ENCODE measurements at regions not wholly inside any gene's neighbourhood (a gene's known extent, or its start where the extent isn't known, plus 50 kb on each side); places are given as distances from the start of the nearest gene placed in this dataset.

- no peak for TF ChIP-seq RBBP5 (IDR thresholded peaks at IDR 0.05; ENCODE audit: borderline replicate concordance, low read depth, low read length)
- TF ChIP-seq SRF (IDR thresholded peaks at IDR 0.05; ENCODE audit: low read depth, low read length), result no peak
- TF ChIP-seq, protein P1, sequence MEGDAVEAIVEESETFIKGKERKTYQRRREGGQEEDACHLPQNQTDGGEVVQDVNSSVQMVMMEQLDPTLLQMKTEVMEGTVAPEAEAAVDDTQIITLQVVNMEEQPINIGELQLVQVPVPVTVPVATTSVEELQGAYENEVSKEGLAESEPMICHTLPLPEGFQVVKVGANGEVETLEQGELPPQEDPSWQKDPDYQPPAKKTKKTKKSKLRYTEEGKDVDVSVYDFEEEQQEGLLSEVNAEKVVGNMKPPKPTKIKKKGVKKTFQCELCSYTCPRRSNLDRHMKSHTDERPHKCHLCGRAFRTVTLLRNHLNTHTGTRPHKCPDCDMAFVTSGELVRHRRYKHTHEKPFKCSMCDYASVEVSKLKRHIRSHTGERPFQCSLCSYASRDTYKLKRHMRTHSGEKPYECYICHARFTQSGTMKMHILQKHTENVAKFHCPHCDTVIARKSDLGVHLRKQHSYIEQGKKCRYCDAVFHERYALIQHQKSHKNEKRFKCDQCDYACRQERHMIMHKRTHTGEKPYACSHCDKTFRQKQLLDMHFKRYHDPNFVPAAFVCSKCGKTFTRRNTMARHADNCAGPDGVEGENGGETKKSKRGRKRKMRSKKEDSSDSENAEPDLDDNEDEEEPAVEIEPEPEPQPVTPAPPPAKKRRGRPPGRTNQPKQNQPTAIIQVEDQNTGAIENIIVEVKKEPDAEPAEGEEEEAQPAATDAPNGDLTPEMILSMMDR (IDR thresholded peaks at IDR 0.05; ENCODE audit: control extremely low read depth in 1 of 3, insufficient read depth in 1 of 3, low read depth in 1 of 3, low read length in 3 of 3), result no peak
These were observed 52.9 kb upstream of the ABCC4 start for GRCh38 chr13:95354156-95354555.

Measured in H1 (cell line).